GM12878 (cell line): ENCODE measurements at regions not wholly inside any gene's neighbourhood (a gene's known extent, or its start where the extent isn't known, plus 50 kb on each side); places are given as distances from the start of the nearest gene placed in this dataset.

Source experiments
- ATAC-seq: fragments of 200-7000 bp; cut with Tn5 transposase; 3 replicates; pipeline ENCODE4 v1.9.1; 2020; ENCODE audit warnings: mild to moderate bottlenecking, moderate library complexity
- BruUV-seq: library from RNA; stranded (reverse); fragments of 400-500 nt; replicated peaks from 2 replicates; lab custom pipeline; 2021; lab: Mats Ljungman, UMichigan
- CTCF ChIA-PET: fragments of 300-600 bp; sonication (Branson Sonifier 250); formaldehyde crosslinking; extraction: SDS; loops from one replicate; lab custom pipeline; 2021; ENCODE audit warnings: inconsistent platforms; lab: Yijun Ruan, JAX
- POLR2A ChIA-PET: fragments of 350-600 bp; formaldehyde crosslinking; extraction: SDS; loops from one replicate; lab custom pipeline; 2021; ENCODE audit warnings: inconsistent platforms; lab: Charles Lee
- RAD21 ChIA-PET: fragments of 300-600 bp; sonication (Branson Sonifier 250); formaldehyde crosslinking; loops from one replicate; lab custom pipeline; 2023; ENCODE audit warnings: antibody characterized with exemption; ENCODE audit not compliant: unreplicated experiment; lab: Charles Lee
- SMC1A ChIA-PET: fragments of 300-600 bp; sonication (Branson Sonifier 250); formaldehyde crosslinking; loops from one replicate; lab custom pipeline; 2023; ENCODE audit not compliant: unreplicated experiment, uncharacterized antibody; lab: Charles Lee
- DNase-seq: peaks from one replicate; pipeline ENCODE4 v3.0.0-alpha.2; 2011; ENCODE audit warnings: low read depth, low spot score
- FAIRE-seq: peaks from 3 replicates; lab custom pipeline; 2011; peaks lifted over from hg19 to GRCh38; lab: Jason Lieb, UNC
- H2AFZ ChIP-seq: 2 replicates; pipeline ENCODE4 v1.6.0; 2011; ENCODE audit warnings: low read depth, low read length, control low read depth; ENCODE audit not compliant: control insufficient read depth
- H3K27ac ChIP-seq: 2 replicates; pipeline ENCODE4 v1.5.1; 2011; ENCODE audit warnings: control low read depth; ENCODE audit not compliant: control insufficient read depth, insufficient read depth
- H3K27me3 ChIP-seq, 2 experiments: replicated peaks in 1 of 2; 2 replicates each; pipeline versions ENCODE4 v1.6.0 to v1.6.1; 2011; ENCODE audit warnings: low read length in 1 of 2; ENCODE audit not compliant: control insufficient read depth in 2 of 2, insufficient read depth in 2 of 2
- H3K36me3 ChIP-seq, 2 experiments: 2 replicates each; pipeline ENCODE4 v1.5.1; 2011; ENCODE audit warnings: low read length in 1 of 2; ENCODE audit not compliant: control insufficient read depth in 2 of 2, insufficient read depth in 2 of 2
- H3K4me1 ChIP-seq: 2 replicates; pipeline ENCODE4 v1.6.1; 2011; ENCODE audit warnings: mild to moderate bottlenecking, low read length, moderate library complexity, mixed read lengths; ENCODE audit not compliant: control insufficient read depth, insufficient read depth
- H3K4me2 ChIP-seq: 2 replicates; pipeline ENCODE4 v1.6.0; 2011; ENCODE audit warnings: control low read depth; ENCODE audit not compliant: control insufficient read depth, insufficient read depth
- H3K4me3 ChIP-seq: fragments of 200-600 bp; sonication (generic); 2 replicates; pipeline ENCODE4 v1.5.1; 2016
- H3K79me2 ChIP-seq: 2 replicates; pipeline ENCODE4 v1.6.0; 2011; ENCODE audit warnings: low read length; ENCODE audit not compliant: control insufficient read depth, insufficient read depth
- H3K9ac ChIP-seq: 2 replicates; pipeline ENCODE4 v1.8.0; 2011; ENCODE audit warnings: low read length, control low read depth, mixed read lengths; ENCODE audit not compliant: control insufficient read depth, insufficient read depth
- H3K9me3 ChIP-seq: replicated peaks from 3 replicates; pipeline ENCODE4 v1.5.1; 2011; ENCODE audit warnings: mild to moderate bottlenecking, low read length; ENCODE audit not compliant: control insufficient read depth, insufficient read depth
- H4K20me1 ChIP-seq: 2 replicates; pipeline ENCODE4 v1.6.0; 2011; ENCODE audit not compliant: control insufficient read depth, insufficient read depth
- BCL11A ChIP-seq: IDR thresholded peaks from 2 replicates; pipeline ENCODE4 v1.6.1; 2011; ENCODE audit warnings: low read depth, low read length
- CREM ChIP-seq: IDR thresholded peaks from 2 replicates; pipeline ENCODE4 v1.6.1; 2014; ENCODE audit warnings: antibody characterized with exemption, low read depth
- HDAC6 ChIP-seq: fragments of 200-600 bp; sonication (generic); IDR thresholded peaks from one replicate; pipeline ENCODE4 v1.8.0; 2017; ENCODE audit warnings: antibody characterized with exemption; ENCODE audit not compliant: unreplicated experiment
- IRF4 ChIP-seq: IDR thresholded peaks from 2 replicates; pipeline ENCODE4 v1.6.1; 2011; ENCODE audit warnings: low read depth, low read length
- LARP7 ChIP-seq: fragments of 450-650 bp; IDR thresholded peaks from 2 replicates; pipeline ENCODE4 v1.6.1; 2017; ENCODE audit warnings: mild to moderate bottlenecking
- NFIC ChIP-seq: IDR thresholded peaks from 2 replicates; pipeline ENCODE4 v1.6.1; 2012; ENCODE audit warnings: low read depth, mild to moderate bottlenecking, inconsistent platforms, low read length, moderate library complexity
- NKRF ChIP-seq: fragments of 450-650 bp; conservative IDR thresholded peaks from 2 replicates; pipeline ENCODE4 v1.6.1; 2017; ENCODE audit warnings: mild to moderate bottlenecking, moderate library complexity
- RCOR1 ChIP-seq: conservative IDR thresholded peaks from 2 replicates; pipeline ENCODE4 v1.6.1; 2012; ENCODE audit warnings: low read depth, low read length, improper control_type of control experiment
- SMAD5 ChIP-seq: IDR thresholded peaks from 2 replicates; pipeline ENCODE4 v1.6.1; 2016; ENCODE audit warnings: antibody characterized with exemption, low read depth
- TARDBP ChIP-seq: IDR thresholded peaks from 2 replicates; pipeline ENCODE4 v1.6.1; 2016; ENCODE audit warnings: borderline replicate concordance
- ZZZ3 ChIP-seq: IDR thresholded peaks from 2 replicates; pipeline ENCODE4 v1.6.1; 2011; ENCODE audit warnings: low read depth; ENCODE audit not compliant: control insufficient read depth, insufficient read length
- WGBS: methylation state at CpG from one replicate; pipeline ENCODE4 v1.1.6; 2016; ENCODE audit warnings: low lambda C conversion rate; ENCODE audit not compliant: insufficient replicate concordance, insufficient coverage; ENCODE audit errors: missing lambda C conversion rate; 5-methylcytosine and 5-hydroxymethylcytosine counted together
- in situ Hi-C: fragments of 300-500 bp; cut with MboI; formaldehyde crosslinking; loops from 9 replicates; pipeline ENCODE4 v1.14.3; 2018; ENCODE audit warnings: mixed read lengths
- intact Hi-C: fragments of 100-400 bp; cut with micrococcal nuclease; formaldehyde crosslinking; loops from one replicate; pipeline ENCODE4 v1.14.2; 2022; ENCODE audit not compliant: unreplicated experiment

DNA sequence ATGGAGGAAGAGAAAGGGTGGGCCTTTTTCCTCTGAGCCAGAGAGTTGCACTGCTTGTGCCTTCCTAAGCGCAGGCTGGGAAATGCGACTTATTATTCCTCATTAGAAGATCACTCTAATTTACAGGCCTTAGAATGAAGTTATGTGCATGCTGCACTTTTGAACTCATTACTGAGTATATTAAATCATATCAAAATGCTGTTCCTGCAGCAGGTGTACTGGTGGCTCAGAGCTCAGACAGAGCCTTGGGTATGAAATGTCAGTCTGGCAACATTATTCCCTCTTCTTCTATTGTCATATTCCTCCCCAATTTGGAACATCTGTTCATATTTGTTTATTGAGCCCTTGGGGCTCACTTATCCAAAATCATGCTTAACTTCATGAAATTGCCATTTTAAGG lies 85.5 kb downstream of the ADCYAP1 start (continued):
- TF ChIP-seq CREM (no peak), ZZZ3 (no peak)

DNA sequence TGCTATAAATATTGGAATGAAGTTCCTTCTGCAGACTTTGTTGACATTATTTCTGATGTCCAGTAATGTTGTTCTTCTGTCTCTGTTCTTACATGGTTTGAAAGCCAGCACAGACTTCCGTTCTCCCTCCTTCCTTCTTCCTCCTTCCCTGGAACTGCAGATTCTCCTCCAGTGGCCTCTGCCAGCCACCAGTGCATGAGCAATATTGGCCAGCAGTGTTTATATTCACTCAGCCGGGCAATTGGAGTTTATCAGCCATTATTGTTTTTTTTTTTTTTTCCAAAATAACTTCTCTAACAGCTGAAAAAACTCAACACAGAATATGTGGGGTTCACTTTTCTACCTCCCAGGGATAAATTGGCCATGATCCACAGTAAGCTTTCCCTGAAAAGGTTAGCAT lies 86.8 kb downstream of the ADCYAP1 start:
- Histone ChIP-seq H2AFZ (no peak overlapping the region), H3K4me3 (no peak overlapping the region)
- TF ChIP-seq BCL11A, result no peak
- TF ChIP-seq HDAC6, result no peak
- no peak for TF ChIP-seq NKRF
- TF ChIP-seq NFIC, result no peak
- no peak for TF ChIP-seq RCOR1
- no peak for TF ChIP-seq TARDBP
- no peak for TF ChIP-seq SMAD5
- TF ChIP-seq LARP7, result no peak
- TF ChIP-seq IRF4, result no peak
- TF ChIP-seq CREM, result no peak
- TF ChIP-seq, all 136 proteins: peak for 0
- Histone ChIP-seq H3K79me2 (no peaks in the 10 kb centered on the region), H4K20me1 (no peaks in the 10 kb centered on the region), H3K9me3 (no peaks in the 10 kb centered on the region), H3K27ac (no peak overlapping the region), H3K36me3 (no peaks in the 10 kb centered on the region), H3K4me1 (no peaks in the 10 kb centered on the region), H3K27me3 (no peaks in the 10 kb centered on the region), H3K4me2 (no peak overlapping the region), H3K9ac (no peak overlapping the region)
- CTCF ChIA-PET, result no interaction called here
- intact Hi-C loops, result no loop called here
- no peak for ATAC-seq
- in situ Hi-C loops, result no loop called here
- no TSS peak for BruUV-seq
- DNase-seq, result no peak
- WGBS, result 13% methylated on average over 2 of the region's 2 CpGs
- SMC1A ChIA-PET, result no interaction called here
- RAD21 ChIA-PET, result no interaction called here
- no peak for FAIRE-seq
- POLR2A ChIA-PET, result no interaction called here
